Putamen (tissue), 1 donor: ENCODE measurements at regions not wholly inside any gene's neighbourhood (a gene's known extent, or its start where the extent isn't known, plus 50 kb on each side); places are given as distances from the start of the nearest gene placed in this dataset.
"Not testable (repeated sequence)": the region's sequence is repeated elsewhere in the genome, so short reads cannot be mapped to it uniquely, and the experiment has no call there.

Source experiments
- DNase-seq: peaks from one replicate; pipeline ENCODE4 v3.0.0-alpha.2; 2016; ENCODE audit warnings: low spot score

- no peak for DNase-seq
Measured at GRCh38 chr3:84245789-84246188, 713.0 kb upstream of the CADM2 start.

- no peak for DNase-seq
Measured at GRCh38 chr3:84260596-84260995, 698.2 kb upstream of the CADM2 start.

GRCh38 chr3:84265768-84266167 is 693.0 kb upstream of the CADM2 start:
- DNase-seq: no peak

- DNase-seq: no peak
Measured at GRCh38 chr3:84275532-84275931, 683.3 kb upstream of the CADM2 start.

GRCh38 chr3:84277562-84278224 is 681.1 kb upstream of the CADM2 start:
- no peak for DNase-seq

- no peak for DNase-seq
Measured at GRCh38 chr3:84292128-84292527, 666.7 kb upstream of the CADM2 start.

- no peak for DNase-seq
Measured at GRCh38 chr3:84299329-84299728, 659.5 kb upstream of the CADM2 start.

- no peak for DNase-seq
Measured at GRCh38 chr3:84304214-84304613, 654.6 kb upstream of the CADM2 start.

- DNase-seq: no peak
Measured at GRCh38 chr3:84307339-84307738, 651.5 kb upstream of the CADM2 start.

GRCh38 chr3:84308379-84308778 is 650.4 kb upstream of the CADM2 start:
- no peak for DNase-seq

GRCh38 chr3:84318273-84318809 is 640.4 kb upstream of the CADM2 start:
- DNase-seq: no peak

GRCh38 chr3:84365563-84366278 is 593.1 kb upstream of the CADM2 start:
- not testable (repeated sequence) for DNase-seq
